GM12878 (cell line): ENCODE measurements at regions not wholly inside any gene's neighbourhood (a gene's known extent, or its start where the extent isn't known, plus 50 kb on each side); places are given as distances from the start of the nearest gene placed in this dataset.
"Not testable (repeated sequence)": the region's sequence is repeated elsewhere in the genome, so short reads cannot be mapped to it uniquely, and the experiment has no call there.

ENCODE experiments used
- ATAC-seq: fragments of 200-7000 bp; cut with Tn5 transposase; 3 replicates; pipeline ENCODE4 v1.9.1; 2020; ENCODE audit warnings: mild to moderate bottlenecking, moderate library complexity
- BruUV-seq: library from RNA; stranded (reverse); fragments of 400-500 nt; replicated peaks from 2 replicates; lab custom pipeline; 2021; lab: Mats Ljungman, UMichigan
- CTCF ChIA-PET: fragments of 300-600 bp; sonication (Branson Sonifier 250); formaldehyde crosslinking; extraction: SDS; loops from one replicate; lab custom pipeline; 2021; ENCODE audit warnings: inconsistent platforms; lab: Yijun Ruan, JAX
- POLR2A ChIA-PET: fragments of 350-600 bp; formaldehyde crosslinking; extraction: SDS; loops from one replicate; lab custom pipeline; 2021; ENCODE audit warnings: inconsistent platforms; lab: Charles Lee
- RAD21 ChIA-PET: fragments of 300-600 bp; sonication (Branson Sonifier 250); formaldehyde crosslinking; loops from one replicate; lab custom pipeline; 2023; ENCODE audit warnings: antibody characterized with exemption; ENCODE audit not compliant: unreplicated experiment; lab: Charles Lee
- SMC1A ChIA-PET: fragments of 300-600 bp; sonication (Branson Sonifier 250); formaldehyde crosslinking; loops from one replicate; lab custom pipeline; 2023; ENCODE audit not compliant: unreplicated experiment, uncharacterized antibody; lab: Charles Lee
- DNase-seq: peaks from one replicate; pipeline ENCODE4 v3.0.0-alpha.2; 2011; ENCODE audit warnings: low read depth, low spot score
- FAIRE-seq: peaks from 3 replicates; lab custom pipeline; 2011; peaks lifted over from hg19 to GRCh38; lab: Jason Lieb, UNC
- H2AFZ ChIP-seq: 2 replicates; pipeline ENCODE4 v1.6.0; 2011; ENCODE audit warnings: low read depth, low read length, control low read depth; ENCODE audit not compliant: control insufficient read depth
- H3K27ac ChIP-seq: 2 replicates; pipeline ENCODE4 v1.5.1; 2011; ENCODE audit warnings: control low read depth; ENCODE audit not compliant: control insufficient read depth, insufficient read depth
- H3K27me3 ChIP-seq, 2 experiments: replicated peaks in 1 of 2; 2 replicates each; pipeline versions ENCODE4 v1.6.0 to v1.6.1; 2011; ENCODE audit warnings: low read length in 1 of 2; ENCODE audit not compliant: control insufficient read depth in 2 of 2, insufficient read depth in 2 of 2
- H3K36me3 ChIP-seq, 2 experiments: 2 replicates each; pipeline ENCODE4 v1.5.1; 2011; ENCODE audit warnings: low read length in 1 of 2; ENCODE audit not compliant: control insufficient read depth in 2 of 2, insufficient read depth in 2 of 2
- H3K4me1 ChIP-seq: 2 replicates; pipeline ENCODE4 v1.6.1; 2011; ENCODE audit warnings: mild to moderate bottlenecking, low read length, moderate library complexity, mixed read lengths; ENCODE audit not compliant: control insufficient read depth, insufficient read depth
- H3K4me2 ChIP-seq: 2 replicates; pipeline ENCODE4 v1.6.0; 2011; ENCODE audit warnings: control low read depth; ENCODE audit not compliant: control insufficient read depth, insufficient read depth
- H3K4me3 ChIP-seq: fragments of 200-600 bp; sonication (generic); 2 replicates; pipeline ENCODE4 v1.5.1; 2016
- H3K79me2 ChIP-seq: 2 replicates; pipeline ENCODE4 v1.6.0; 2011; ENCODE audit warnings: low read length; ENCODE audit not compliant: control insufficient read depth, insufficient read depth
- H3K9ac ChIP-seq: 2 replicates; pipeline ENCODE4 v1.8.0; 2011; ENCODE audit warnings: low read length, control low read depth, mixed read lengths; ENCODE audit not compliant: control insufficient read depth, insufficient read depth
- H3K9me3 ChIP-seq: replicated peaks from 3 replicates; pipeline ENCODE4 v1.5.1; 2011; ENCODE audit warnings: mild to moderate bottlenecking, low read length; ENCODE audit not compliant: control insufficient read depth, insufficient read depth
- H4K20me1 ChIP-seq: 2 replicates; pipeline ENCODE4 v1.6.0; 2011; ENCODE audit not compliant: control insufficient read depth, insufficient read depth
- BCLAF1 ChIP-seq: fragments of 450-650 bp; IDR thresholded peaks from 2 replicates; pipeline ENCODE4 v1.6.1; 2017; ENCODE audit warnings: antibody characterized with exemption, mild to moderate bottlenecking, moderate library complexity
- BRCA1 ChIP-seq: IDR thresholded peaks from 2 replicates; pipeline ENCODE4 v1.6.1; 2011; ENCODE audit warnings: low read depth, low read length, improper control_type of control experiment
- ESRRA ChIP-seq: IDR thresholded peaks from 2 replicates; pipeline ENCODE4 v1.6.1; 2012; ENCODE audit warnings: mild to moderate bottlenecking, low read length, improper control_type of control experiment
- LARP7 ChIP-seq: fragments of 450-650 bp; IDR thresholded peaks from 2 replicates; pipeline ENCODE4 v1.6.1; 2017; ENCODE audit warnings: mild to moderate bottlenecking
- NFIC ChIP-seq: IDR thresholded peaks from 2 replicates; pipeline ENCODE4 v1.6.1; 2012; ENCODE audit warnings: low read depth, mild to moderate bottlenecking, inconsistent platforms, low read length, moderate library complexity
- NRF1 ChIP-seq: conservative IDR thresholded peaks from 2 replicates; pipeline ENCODE4 v1.6.1; 2011; ENCODE audit warnings: mild to moderate bottlenecking, low read depth, low read length, improper control_type of control experiment
- RB1 ChIP-seq: fragments of 450-650 bp; formaldehyde crosslinking; IDR thresholded peaks from 2 replicates; pipeline ENCODE4 v1.6.1; 2017; ENCODE audit warnings: mild to moderate bottlenecking, borderline replicate concordance
- RELA ChIP-seq: fragments of 450-650 bp; IDR thresholded peaks from 2 replicates; pipeline ENCODE4 v1.8.0; 2014; ENCODE audit warnings: borderline replicate concordance; ENCODE audit not compliant: partially characterized antibody
- WGBS: methylation state at CpG from one replicate; pipeline ENCODE4 v1.1.6; 2016; ENCODE audit warnings: low lambda C conversion rate; ENCODE audit not compliant: insufficient replicate concordance, insufficient coverage; ENCODE audit errors: missing lambda C conversion rate; 5-methylcytosine and 5-hydroxymethylcytosine counted together
- in situ Hi-C: fragments of 300-500 bp; cut with MboI; formaldehyde crosslinking; loops from 9 replicates; pipeline ENCODE4 v1.14.3; 2018; ENCODE audit warnings: mixed read lengths
- intact Hi-C: fragments of 100-400 bp; cut with micrococcal nuclease; formaldehyde crosslinking; loops from one replicate; pipeline ENCODE4 v1.14.2; 2022; ENCODE audit not compliant: unreplicated experiment
- TF ChIP-seq, protein P1 (sequence below): fragments of 150-350 bp; IDR thresholded peaks from 2 replicates; pipeline ENCODE4 v1.6.1; 2014; ENCODE audit warnings: mild to moderate bottlenecking, low read depth, low read length
- TF ChIP-seq, protein P2 (sequence below): fragments of 450-650 bp; IDR thresholded peaks from 2 replicates; pipeline ENCODE4 v1.6.1; 2016; ENCODE audit warnings: mild to moderate bottlenecking
- TF ChIP-seq, protein P3 (sequence below): fragments of 450-650 bp; IDR thresholded peaks from 2 replicates; pipeline ENCODE4 v1.6.1; 2017; ENCODE audit warnings: low read depth, mild to moderate bottlenecking, moderate library complexity

GRCh38 chrX:66992077-66992476 lies 353.2 kb upstream of the EDA2R start:
- in situ Hi-C loops, FAIRE-seq, CTCF ChIA-PET, H3K4me2 ChIP-seq, DNase-seq, H4K20me1 ChIP-seq, H3K27ac ChIP-seq, intact Hi-C loops, ATAC-seq, H3K4me1 ChIP-seq, POLR2A ChIA-PET, BruUV-seq, H3K79me2 ChIP-seq, H3K9ac ChIP-seq, RAD21 ChIA-PET, SMC1A ChIA-PET, H3K4me3 ChIP-seq, H3K27me3 ChIP-seq, H3K36me3 ChIP-seq, H2AFZ ChIP-seq, H3K9me3 ChIP-seq: not testable (repeated sequence)
- WGBS = 53% methylated on average over 2 of the region's 2 CpGs

DNA sequence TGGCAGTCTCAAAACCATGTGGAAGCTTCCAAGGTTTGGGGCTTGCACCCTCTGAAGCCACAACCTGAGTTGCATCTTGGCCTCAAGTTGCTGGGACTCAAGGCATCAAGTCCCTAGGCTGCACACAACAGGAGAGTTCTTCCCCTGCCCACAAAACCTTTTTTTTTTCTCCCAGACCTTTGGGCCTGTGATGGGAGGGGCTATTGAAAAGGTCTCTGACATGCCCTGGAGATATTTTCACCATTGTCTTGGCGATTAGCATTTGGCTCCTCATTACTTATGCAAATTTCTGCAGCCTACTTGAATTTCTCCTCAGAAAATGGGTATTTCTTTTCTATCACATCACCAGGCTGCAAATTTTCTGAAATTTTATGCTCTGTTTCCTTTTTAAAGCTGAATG lies 349.5 kb upstream of the EDA2R start:
- ChIA-PET SMC1A (no interaction called here), CTCF (no interaction called here), RAD21 (no interaction called here), POLR2A (no interaction called here)
- no peak overlapping the region for H3K9ac ChIP-seq
- H3K79me2 ChIP-seq = no peaks in the 10 kb centered on the region
- 0% methylated on average over 1 of the region's 1 CpG for WGBS
- no peaks in the 10 kb centered on the region for H4K20me1 ChIP-seq
- no peak for ATAC-seq
- BruUV-seq = no TSS peak
- no peak for DNase-seq
- H3K4me2 ChIP-seq = no peak overlapping the region
- in situ Hi-C loops (no loop called here), intact Hi-C loops (no loop called here)
- no peaks in the 10 kb centered on the region for H3K9me3 ChIP-seq
- no peak overlapping the region for H2AFZ ChIP-seq
- H3K27ac ChIP-seq = no peak overlapping the region
- H3K4me3 ChIP-seq = no peak overlapping the region
- no peaks in the 10 kb centered on the region for H3K36me3 ChIP-seq
- H3K27me3 ChIP-seq = no peaks in the 10 kb centered on the region
- H3K4me1 ChIP-seq = no peaks in the 10 kb centered on the region
- FAIRE-seq = no peak
- TF ChIP-seq, protein P1, sequence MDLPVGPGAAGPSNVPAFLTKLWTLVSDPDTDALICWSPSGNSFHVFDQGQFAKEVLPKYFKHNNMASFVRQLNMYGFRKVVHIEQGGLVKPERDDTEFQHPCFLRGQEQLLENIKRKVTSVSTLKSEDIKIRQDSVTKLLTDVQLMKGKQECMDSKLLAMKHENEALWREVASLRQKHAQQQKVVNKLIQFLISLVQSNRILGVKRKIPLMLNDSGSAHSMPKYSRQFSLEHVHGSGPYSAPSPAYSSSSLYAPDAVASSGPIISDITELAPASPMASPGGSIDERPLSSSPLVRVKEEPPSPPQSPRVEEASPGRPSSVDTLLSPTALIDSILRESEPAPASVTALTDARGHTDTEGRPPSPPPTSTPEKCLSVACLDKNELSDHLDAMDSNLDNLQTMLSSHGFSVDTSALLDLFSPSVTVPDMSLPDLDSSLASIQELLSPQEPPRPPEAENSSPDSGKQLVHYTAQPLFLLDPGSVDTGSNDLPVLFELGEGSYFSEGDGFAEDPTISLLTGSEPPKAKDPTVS = no peak
- TF ChIP-seq NFIC (no peak), RELA (no peak), RB1 (no peak), LARP7 (no peak), BCLAF1 (no peak), BRCA1 (no peak), ESRRA (no peak), NRF1 (no peak)
- TF ChIP-seq, protein P2, sequence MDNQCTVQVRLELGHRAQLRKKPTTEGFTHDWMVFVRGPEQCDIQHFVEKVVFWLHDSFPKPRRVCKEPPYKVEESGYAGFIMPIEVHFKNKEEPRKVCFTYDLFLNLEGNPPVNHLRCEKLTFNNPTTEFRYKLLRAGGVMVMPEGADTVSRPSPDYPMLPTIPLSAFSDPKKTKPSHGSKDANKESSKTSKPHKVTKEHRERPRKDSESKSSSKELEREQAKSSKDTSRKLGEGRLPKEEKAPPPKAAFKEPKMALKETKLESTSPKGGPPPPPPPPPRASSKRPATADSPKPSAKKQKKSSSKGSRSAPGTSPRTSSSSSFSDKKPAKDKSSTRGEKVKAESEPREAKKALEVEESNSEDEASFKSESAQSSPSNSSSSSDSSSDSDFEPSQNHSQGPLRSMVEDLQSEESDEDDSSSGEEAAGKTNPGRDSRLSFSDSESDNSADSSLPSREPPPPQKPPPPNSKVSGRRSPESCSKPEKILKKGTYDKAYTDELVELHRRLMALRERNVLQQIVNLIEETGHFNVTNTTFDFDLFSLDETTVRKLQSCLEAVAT = no peak
- TF ChIP-seq, protein P3, sequence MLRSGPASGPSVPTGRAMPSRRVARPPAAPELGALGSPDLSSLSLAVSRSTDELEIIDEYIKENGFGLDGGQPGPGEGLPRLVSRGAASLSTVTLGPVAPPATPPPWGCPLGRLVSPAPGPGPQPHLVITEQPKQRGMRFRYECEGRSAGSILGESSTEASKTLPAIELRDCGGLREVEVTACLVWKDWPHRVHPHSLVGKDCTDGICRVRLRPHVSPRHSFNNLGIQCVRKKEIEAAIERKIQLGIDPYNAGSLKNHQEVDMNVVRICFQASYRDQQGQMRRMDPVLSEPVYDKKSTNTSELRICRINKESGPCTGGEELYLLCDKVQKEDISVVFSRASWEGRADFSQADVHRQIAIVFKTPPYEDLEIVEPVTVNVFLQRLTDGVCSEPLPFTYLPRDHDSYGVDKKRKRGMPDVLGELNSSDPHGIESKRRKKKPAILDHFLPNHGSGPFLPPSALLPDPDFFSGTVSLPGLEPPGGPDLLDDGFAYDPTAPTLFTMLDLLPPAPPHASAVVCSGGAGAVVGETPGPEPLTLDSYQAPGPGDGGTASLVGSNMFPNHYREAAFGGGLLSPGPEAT = no peak
